OCI-LY3 (cell line): ENCODE measurements at regions not wholly inside any gene's neighbourhood (a gene's known extent, or its start where the extent isn't known, plus 50 kb on each side); places are given as distances from the start of the nearest gene placed in this dataset.

Experiments
- EZH2phosphoT487 ChIP-seq: fragments of 200-600 bp; shearing (Covaris generic); IDR thresholded peaks from 2 replicates; pipeline ENCODE4 v1.6.1; 2018; ENCODE audit warnings: antibody characterized with exemption, mixed run types, low read depth
- TF ChIP-seq, protein P1 (sequence below): fragments of 200-600, 300-600 bp; sonication (generic); IDR thresholded peaks from 2 replicates; pipeline ENCODE4 v1.5.1; 2014; ENCODE audit warnings: antibody characterized with exemption, low read length, low read depth

DNA sequence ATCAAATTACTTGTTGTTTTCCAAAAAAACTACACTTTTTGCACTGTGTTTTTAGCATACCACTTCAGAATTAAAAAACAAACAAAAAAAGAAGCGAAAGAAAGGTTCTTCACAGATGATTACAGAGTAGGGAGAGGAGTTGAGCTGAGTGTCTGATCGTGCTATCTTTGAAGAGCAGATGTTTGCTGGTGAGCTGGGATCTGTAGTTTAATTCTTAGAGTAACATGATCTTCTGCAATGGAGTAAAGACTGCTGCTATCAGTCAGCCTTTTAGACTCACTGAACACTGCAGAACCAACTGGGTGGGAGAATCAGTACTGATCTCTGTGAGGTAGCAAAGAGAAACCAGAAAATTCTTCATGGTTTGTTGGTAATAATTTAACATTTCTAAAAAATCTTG lies 1197.8 kb upstream of the SORCS1 start:
- TF ChIP-seq, protein P1, sequence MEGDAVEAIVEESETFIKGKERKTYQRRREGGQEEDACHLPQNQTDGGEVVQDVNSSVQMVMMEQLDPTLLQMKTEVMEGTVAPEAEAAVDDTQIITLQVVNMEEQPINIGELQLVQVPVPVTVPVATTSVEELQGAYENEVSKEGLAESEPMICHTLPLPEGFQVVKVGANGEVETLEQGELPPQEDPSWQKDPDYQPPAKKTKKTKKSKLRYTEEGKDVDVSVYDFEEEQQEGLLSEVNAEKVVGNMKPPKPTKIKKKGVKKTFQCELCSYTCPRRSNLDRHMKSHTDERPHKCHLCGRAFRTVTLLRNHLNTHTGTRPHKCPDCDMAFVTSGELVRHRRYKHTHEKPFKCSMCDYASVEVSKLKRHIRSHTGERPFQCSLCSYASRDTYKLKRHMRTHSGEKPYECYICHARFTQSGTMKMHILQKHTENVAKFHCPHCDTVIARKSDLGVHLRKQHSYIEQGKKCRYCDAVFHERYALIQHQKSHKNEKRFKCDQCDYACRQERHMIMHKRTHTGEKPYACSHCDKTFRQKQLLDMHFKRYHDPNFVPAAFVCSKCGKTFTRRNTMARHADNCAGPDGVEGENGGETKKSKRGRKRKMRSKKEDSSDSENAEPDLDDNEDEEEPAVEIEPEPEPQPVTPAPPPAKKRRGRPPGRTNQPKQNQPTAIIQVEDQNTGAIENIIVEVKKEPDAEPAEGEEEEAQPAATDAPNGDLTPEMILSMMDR: no peak
- no peak for TF ChIP-seq EZH2phosphoT487
